GM20431 (cell line): ENCODE measurements at regions not wholly inside any gene's neighbourhood (a gene's known extent, or its start where the extent isn't known, plus 50 kb on each side); places are given as distances from the start of the nearest gene placed in this dataset.
"Not testable (repeated sequence)": the region's sequence is repeated elsewhere in the genome, so short reads cannot be mapped to it uniquely, and the experiment has no call there.

ENCODE experiments used
- in situ Hi-C: fragments of 300-500 bp; cut with MseI, MboI; formaldehyde crosslinking; loops from one replicate; pipeline ENCODE4 v1.15.0; 2020; ENCODE audit warnings: low sequenced_read_pairs; ENCODE audit not compliant: unreplicated experiment

DNA sequence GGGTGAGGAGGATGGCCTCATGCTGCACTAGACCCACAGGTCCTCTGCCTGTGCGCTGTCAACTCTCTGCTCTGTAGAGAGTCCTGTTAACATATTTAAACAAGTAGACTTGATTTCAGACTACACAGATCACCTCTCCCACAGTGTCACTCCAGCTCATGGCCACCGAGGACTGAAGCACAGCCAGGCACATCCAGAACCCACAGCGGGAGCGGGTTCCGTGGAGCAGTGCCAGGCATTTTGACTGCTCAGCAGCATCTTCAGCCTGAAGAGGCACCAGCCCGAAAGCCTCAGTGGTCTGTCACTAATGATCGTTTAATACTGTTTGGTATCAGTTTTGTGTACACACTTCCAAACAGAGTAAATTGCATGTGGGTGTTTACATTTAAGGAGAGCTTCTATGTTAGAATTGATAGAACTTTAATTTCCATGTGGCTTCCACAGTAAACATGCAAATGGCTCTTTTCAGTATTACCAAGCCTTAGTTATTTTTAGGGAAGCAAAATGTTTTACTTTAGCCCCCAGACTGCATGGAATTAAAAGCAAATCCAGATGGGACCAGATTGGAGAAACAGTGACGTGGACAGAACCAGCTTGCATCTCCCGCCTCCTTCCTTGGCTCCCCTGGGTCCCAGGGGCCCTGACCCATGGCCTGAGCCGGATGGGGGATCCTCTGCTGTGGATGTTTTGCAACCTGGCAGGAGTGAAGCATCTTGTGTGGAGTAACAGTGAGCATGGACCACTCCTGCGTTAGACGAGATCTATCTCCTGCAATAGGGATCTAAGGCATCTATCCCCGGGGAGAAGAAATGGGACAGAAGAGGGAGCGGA, 196.7 kb upstream of the CDH4 start:
- in situ Hi-C loops: no loop called here

- in situ Hi-C loops: no loop called here
These were observed 195.9 kb upstream of the CDH4 start for GRCh38 chr20:61056116-61056515.

- in situ Hi-C loops: no loop called here
These were observed 195.2 kb upstream of the CDH4 start for GRCh38 chr20:61056627-61057442.

- in situ Hi-C loops: no loop called here
These were observed 194.5 kb upstream of the CDH4 start for GRCh38 chr20:61057443-61058121.

DNA sequence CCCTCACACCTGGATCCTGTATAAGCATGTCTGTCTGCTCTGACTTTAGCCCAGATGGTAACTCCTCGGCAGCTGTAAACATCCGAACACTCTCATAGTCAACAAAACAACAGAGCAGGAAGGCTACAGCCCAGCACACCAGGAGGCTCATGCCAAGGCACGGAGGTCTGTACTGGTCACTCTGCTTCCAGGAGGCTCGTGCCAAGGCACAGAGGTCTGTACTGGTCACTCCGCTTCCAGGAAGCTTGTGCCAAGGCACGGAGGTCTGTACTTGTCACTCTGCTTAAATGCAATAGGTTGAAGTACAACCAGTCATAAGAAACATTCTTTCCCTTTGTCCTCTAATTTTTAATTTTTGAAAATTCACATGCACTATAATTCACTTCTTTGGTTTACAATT, 190.1 kb upstream of the CDH4 start:
- in situ Hi-C loops: no loop called here

DNA sequence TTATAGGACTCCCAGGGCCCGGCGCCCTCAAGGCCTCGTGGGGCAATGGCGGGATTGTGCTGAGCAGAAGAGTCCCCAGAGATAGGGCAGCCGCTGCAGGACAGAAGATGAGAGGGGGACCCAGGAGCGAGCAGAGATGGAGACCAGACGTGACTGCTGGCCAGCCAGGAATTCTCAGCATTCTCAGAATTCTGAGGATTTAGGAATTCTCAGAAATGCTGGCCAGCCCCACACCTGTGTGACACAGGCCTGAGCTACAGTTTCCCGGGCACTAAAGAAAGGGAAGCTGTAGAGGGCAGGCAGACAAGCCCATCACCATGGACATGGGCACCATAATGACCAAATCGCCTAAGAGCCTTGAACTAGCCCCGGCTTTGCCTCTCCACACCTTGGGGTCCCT, 186.2 kb upstream of the CDH4 start:
- in situ Hi-C loops: no loop called here

- in situ Hi-C loops: no loop called here
These were observed 185.5 kb upstream of the CDH4 start for GRCh38 chr20:61066526-61066925.

GRCh38 chr20:61067221-61067620, 184.8 kb upstream of the CDH4 start:
- in situ Hi-C loops: no loop called here

- in situ Hi-C loops: no loop called here
These were observed 179.7 kb upstream of the CDH4 start for GRCh38 chr20:61072398-61072797.

- in situ Hi-C loops: no loop called here
These were observed 178.7 kb upstream of the CDH4 start for GRCh38 chr20:61073376-61073775.

DNA sequence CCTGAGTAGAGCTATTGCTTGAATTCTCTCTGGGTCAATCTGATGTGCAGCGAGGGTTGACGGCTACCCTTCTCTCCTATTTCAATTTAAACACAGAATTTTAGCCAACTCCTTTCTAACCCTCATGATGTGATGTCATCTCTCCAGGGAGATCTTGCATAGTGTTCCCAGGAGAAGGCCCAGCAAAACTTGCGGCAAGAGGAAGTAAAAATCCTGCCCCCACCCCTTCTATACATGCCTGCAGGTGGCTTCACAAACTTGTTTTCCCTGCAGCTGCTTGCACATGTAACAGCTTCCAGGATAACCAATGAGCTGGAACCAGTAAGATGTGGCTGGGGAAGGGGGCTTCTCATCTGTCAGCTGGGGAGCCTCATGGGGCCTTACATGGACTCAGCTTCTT, 169.3 kb upstream of the CDH4 start:
- in situ Hi-C loops: no loop called here

- in situ Hi-C loops: no loop called here
These were observed 168.6 kb upstream of the CDH4 start for GRCh38 chr20:61083431-61083830.

- in situ Hi-C loops: no loop called here
These were observed 166.0 kb upstream of the CDH4 start for GRCh38 chr20:61086031-61086430.

GRCh38 chr20:61090541-61090940, 161.5 kb upstream of the CDH4 start:
- in situ Hi-C loops: no loop called here

- in situ Hi-C loops: no loop called here
These were observed 159.8 kb upstream of the CDH4 start for GRCh38 chr20:61092251-61092650.

DNA sequence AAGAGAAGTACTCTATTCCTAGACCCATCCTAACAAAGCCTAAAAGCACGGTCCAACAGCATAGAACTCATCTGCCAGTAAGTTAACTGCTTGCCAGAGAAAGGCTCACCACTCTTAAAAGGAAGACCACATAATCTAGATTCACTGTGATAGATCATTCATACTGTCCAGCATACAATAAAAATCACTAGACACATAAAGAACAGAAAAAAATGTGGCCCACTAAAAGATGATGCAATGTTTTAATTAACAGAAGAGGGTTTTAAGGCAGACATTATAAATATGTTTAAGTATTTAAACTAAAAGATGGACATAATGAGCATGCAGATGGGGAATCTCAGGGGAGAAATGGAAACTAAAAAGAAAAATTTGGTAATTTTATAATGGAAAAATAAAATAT, 157.5 kb upstream of the CDH4 start:
- in situ Hi-C loops: no loop called here

- in situ Hi-C loops: no loop called here
These were observed 155.6 kb upstream of the CDH4 start for GRCh38 chr20:61096463-61096862.

DNA sequence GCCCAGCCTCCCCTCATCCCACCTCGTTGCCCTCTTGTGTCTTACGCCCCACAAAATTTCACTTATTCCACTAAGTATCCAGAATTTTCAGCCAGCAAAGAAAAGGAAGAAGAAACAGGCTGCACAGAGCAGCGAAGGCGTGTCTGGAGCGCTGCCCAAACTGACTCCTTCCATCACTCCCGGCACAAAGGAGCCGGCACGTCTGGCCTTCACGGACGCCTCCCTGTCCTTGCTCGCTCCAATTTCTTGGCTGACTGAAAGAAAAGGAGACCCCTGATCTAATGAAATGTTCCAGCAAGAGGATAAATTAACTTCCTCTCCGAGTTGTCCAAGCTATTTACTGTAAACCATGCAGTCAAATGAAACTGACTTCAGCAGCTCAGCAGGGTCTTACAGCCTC, 152.3 kb upstream of the CDH4 start:
- in situ Hi-C loops: no loop called here

- in situ Hi-C loops: no loop called here
These were observed 151.6 kb upstream of the CDH4 start for GRCh38 chr20:61100489-61100888.

DNA sequence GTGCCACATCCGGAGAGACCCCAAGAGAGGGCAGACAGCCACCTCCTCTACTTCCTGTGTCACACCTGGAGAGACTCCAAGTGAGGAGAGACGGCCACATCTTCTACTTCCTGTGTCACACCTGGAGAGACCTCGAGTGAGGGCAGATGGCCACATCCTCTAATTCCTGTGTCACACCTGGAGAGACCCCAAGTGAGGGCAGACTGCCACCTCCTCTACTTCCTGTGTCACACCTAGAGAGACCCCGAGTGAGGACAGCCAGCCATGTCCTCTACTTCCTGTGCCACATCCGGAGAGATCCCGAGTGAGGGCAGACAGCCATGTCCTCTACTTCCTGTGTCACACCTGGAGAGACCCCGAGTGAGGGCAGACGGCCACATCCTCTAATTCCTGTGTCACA, 150.7 kb upstream of the CDH4 start:
- in situ Hi-C loops: not testable (repeated sequence)

GRCh38 chr20:61104232-61104631, 147.8 kb upstream of the CDH4 start:
- in situ Hi-C loops: no loop called here
